HCT116 (cell line): ENCODE measurements at regions not wholly inside any gene's neighbourhood (a gene's known extent, or its start where the extent isn't known, plus 50 kb on each side); places are given as distances from the start of the nearest gene placed in this dataset.
A peak's percentile ranks its signal among the peaks of the same experiment; 100 is the strongest.

Experiments
- ATAC-seq: fragments of 200-7000 bp; cut with Tn5 transposase; 2 replicates; pipeline ENCODE4 v1.9.1; 2020; ENCODE audit warnings: mild to moderate bottlenecking, moderate library complexity
- BruUV-seq: library from RNA; stranded (reverse); fragments of 400-500 nt; replicated peaks from 2 replicates; lab custom pipeline; 2021; lab: Mats Ljungman, UMichigan
- CTCF ChIA-PET: fragments of 300-600 bp; sonication (Branson Sonifier 250); formaldehyde crosslinking; loops from one replicate; lab custom pipeline; 2021; ENCODE audit warnings: antibody characterized with exemption; lab: Charles Lee
- POLR2A ChIA-PET: fragments of 300-600, 350-600 bp; sonication (Branson Sonifier 250); formaldehyde crosslinking; loops from one replicate; lab custom pipeline; 2021; ENCODE audit warnings: antibody characterized with exemption; lab: Charles Lee
- RAD21 ChIA-PET, 2 experiments: fragments of 300-600 bp; sonication (Branson Sonifier 250); formaldehyde crosslinking; loops; one replicate each; lab custom pipeline; 2023; ENCODE audit warnings: low total read pairs in 2 of 2; ENCODE audit not compliant: uncharacterized antibody in 2 of 2, unreplicated experiment in 2 of 2, low non-redundant PET in 1 of 2; lab: Charles Lee
- DNase-seq: peaks from one replicate; pipeline ENCODE4 v3.0.0-alpha.2; 2010; ENCODE audit warnings: low read depth, low spot score
- H2AFZ ChIP-seq: fragments of 200-600 bp; shearing (Covaris generic), sonication (generic); 2 replicates; pipeline ENCODE4 v1.6.1; 2017; ENCODE audit warnings: low read depth, mixed run types, mixed read lengths, antibody characterized with exemption, low read length; ENCODE audit not compliant: poor library complexity, severe bottlenecking
- H3K27ac ChIP-seq: 2 replicates; pipeline ENCODE4 v1.5.1; 2012; ENCODE audit warnings: low read depth, low read length
- H3K27me3 ChIP-seq: fragments of 200-600 bp; sonication (generic); 2 replicates; pipeline ENCODE4 v1.6.1; 2016; ENCODE audit warnings: mixed run types, low read length, mixed read lengths; ENCODE audit not compliant: insufficient read depth
- H3K36me3 ChIP-seq, 2 experiments: fragments of 200-500 bp in 1 of 2; fragments of 200-600 bp in 1 of 2; sonication (Bioruptor generic) in 1 of 2; sonication (generic) in 1 of 2; 2 replicates each; pipeline versions ENCODE4 v1.5.1 to v1.6.1; 2014 to 2016; ENCODE audit warnings: low read length in 2 of 2, inconsistent platforms in 1 of 2, mixed read lengths in 1 of 2, mixed run types in 1 of 2; ENCODE audit not compliant: insufficient read depth in 2 of 2, control insufficient read depth in 1 of 2
- H3K4me1 ChIP-seq, 2 experiments: fragments of 200-600 bp in 1 of 2; sonication (generic) in 1 of 2; 2 replicates each; pipeline versions ENCODE4 v1.5.1 to v1.6.1; 2012 to 2017; ENCODE audit warnings: low read length in 2 of 2, inconsistent platforms in 1 of 2, mild to moderate bottlenecking in 1 of 2, mixed read lengths in 1 of 2, mixed run types in 1 of 2, moderate library complexity in 1 of 2; ENCODE audit not compliant: insufficient read depth in 2 of 2, control insufficient read depth in 1 of 2
- H3K4me2 ChIP-seq: fragments of 200-600 bp; sonication (generic); 2 replicates; pipeline ENCODE4 v1.6.1; 2017; ENCODE audit warnings: mixed run types, low read length, mixed read lengths
- H3K4me3 ChIP-seq, 2 experiments: fragments of 200-600 bp in 1 of 2; sonication (generic) in 1 of 2; replicated peaks in 1 of 2; 2 replicates each; pipeline ENCODE4 v1.5.1; 2011 to 2016; ENCODE audit warnings: low read length in 2 of 2, control low read depth in 1 of 2, low read depth in 1 of 2, mild to moderate bottlenecking in 1 of 2, mixed read lengths in 1 of 2, mixed run types in 1 of 2
- H3K79me2 ChIP-seq: fragments of 200-600 bp; sonication (generic); 2 replicates; pipeline ENCODE4 v1.6.1; 2017; ENCODE audit warnings: mild to moderate bottlenecking, mixed run types, low read length, moderate library complexity, mixed read lengths; ENCODE audit not compliant: insufficient read depth
- H3K9ac ChIP-seq: fragments of 200-600 bp; sonication (generic); 2 replicates; pipeline ENCODE4 v1.6.1; 2016; ENCODE audit warnings: low read length, mixed read lengths
- H3K9me2 ChIP-seq: fragments of 200-600 bp; sonication (generic), shearing (Covaris generic); 2 replicates; pipeline ENCODE4 v1.6.1; 2017; ENCODE audit warnings: mixed run types, mild to moderate bottlenecking, moderate library complexity; ENCODE audit not compliant: insufficient read depth
- H3K9me3 ChIP-seq, 2 experiments: fragments of 200-500 bp in 1 of 2; fragments of 200-600 bp in 1 of 2; sonication (Bioruptor generic) in 1 of 2; sonication (generic) in 1 of 2; 2 replicates each; pipeline ENCODE4 v1.6.1; 2014 to 2017; ENCODE audit warnings: low read length in 2 of 2, mixed read lengths in 2 of 2, inconsistent platforms in 1 of 2, low read depth in 1 of 2, mild to moderate bottlenecking in 1 of 2, mixed run types in 1 of 2, moderate library complexity in 1 of 2; ENCODE audit not compliant: control insufficient read depth in 1 of 2, insufficient read depth in 1 of 2
- H4K20me1 ChIP-seq: fragments of 200-600 bp; sonication (generic), shearing (Covaris generic); 2 replicates; pipeline ENCODE4 v1.6.1; 2017; ENCODE audit warnings: mixed run types, mild to moderate bottlenecking, moderate library complexity; ENCODE audit not compliant: insufficient read depth
- CBX3 ChIP-seq: IDR thresholded peaks from 2 replicates; pipeline ENCODE4 v1.6.1; 2012; ENCODE audit warnings: low read depth
- EGR1 ChIP-seq: IDR thresholded peaks from 2 replicates; pipeline ENCODE4 v1.6.1; 2012; ENCODE audit warnings: low read depth
- RAD21 ChIP-seq: IDR thresholded peaks from 2 replicates; pipeline ENCODE4 v1.6.1; 2012; ENCODE audit warnings: low read depth, mild to moderate bottlenecking
- SIN3A ChIP-seq: IDR thresholded peaks from 2 replicates; pipeline ENCODE4 v1.6.1; 2012; ENCODE audit warnings: low read depth
- ZBTB33 ChIP-seq: IDR thresholded peaks from 2 replicates; pipeline ENCODE4 v1.6.1; 2011; ENCODE audit warnings: mild to moderate bottlenecking, low read length, moderate library complexity; ENCODE audit not compliant: insufficient replicate concordance; ENCODE audit errors: extremely low read depth
- intact Hi-C: fragments of 100-400 bp; cut with micrococcal nuclease; formaldehyde crosslinking; loops from 2 replicates; pipeline ENCODE4 v1.10.0; 2022

- TF ChIP-seq ZBTB33: no peak
- no peak for TF ChIP-seq RAD21
- TF ChIP-seq CBX3: no peak
- TF ChIP-seq SIN3A: no peak
Observed at GRCh38 chr3:99134986-99135385, 233.5 kb upstream of the DCBLD2 start (continued).

- TF ChIP-seq EGR1: no peak
- H3K9me2 ChIP-seq: no peaks in the 10 kb centered on the region
- no peak overlapping the region for H3K9ac ChIP-seq
- DNase-seq: no peak
- no peaks in the 10 kb centered on the region for H3K27me3 ChIP-seq
- H3K79me2 ChIP-seq: no peaks in the 10 kb centered on the region
- no peak overlapping the region for H3K27ac ChIP-seq
- no peaks in the 10 kb centered on the region for H4K20me1 ChIP-seq
- no peak overlapping the region for H2AFZ ChIP-seq
- peaks cover 0 to 31% of the 10 kb centered on the region in 2 experiments; a peak in 2 of 4 replicates for H3K4me1 ChIP-seq
- H3K9me3 ChIP-seq: no peaks in the 10 kb centered on the region
- H3K36me3 ChIP-seq: no peaks in the 10 kb centered on the region
- intact Hi-C loops: no loop called here
- H3K4me3 ChIP-seq: no peak overlapping the region
- POLR2A ChIA-PET: no interaction called here
- peak overlapping the region; percentile 7 for H3K4me2 ChIP-seq
- RAD21 ChIA-PET: no interaction called here
- ATAC-seq: no peak
- BruUV-seq: no TSS peak
- CTCF ChIA-PET: no interaction called here
Observed at GRCh38 chr3:99131876-99132275, 230.4 kb upstream of the DCBLD2 start.
